ENCODE measurements at regions not wholly inside any gene's neighbourhood (a gene's known extent, or its start where the extent isn't known, plus 50 kb on each side); places are given as distances from the start of the nearest gene placed in this dataset.
"Not testable (repeated sequence)": the region's sequence is repeated elsewhere in the genome, so short reads cannot be mapped to it uniquely, and the experiment has no call there.

DNA sequence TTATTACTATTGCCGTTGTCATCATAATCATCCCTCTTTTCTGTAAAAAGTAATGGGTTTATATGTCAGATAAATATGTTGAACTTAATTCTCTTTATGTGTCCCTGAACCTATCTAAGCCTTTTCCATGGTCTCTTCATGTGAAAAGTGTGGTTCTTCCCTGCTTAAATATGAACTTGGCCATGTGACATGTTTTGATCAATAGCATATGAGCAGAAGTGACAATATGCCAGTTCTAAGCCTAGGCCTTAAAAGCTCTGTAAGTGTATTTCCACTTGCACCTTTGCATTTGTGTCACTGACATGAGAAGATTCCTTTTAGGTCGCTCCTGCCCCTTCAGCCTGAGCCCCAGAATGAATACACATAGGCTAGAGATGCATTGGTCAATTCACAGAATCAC, 188.4 kb upstream of the CCN2 start:
- no peak for DNase-seq

DNA sequence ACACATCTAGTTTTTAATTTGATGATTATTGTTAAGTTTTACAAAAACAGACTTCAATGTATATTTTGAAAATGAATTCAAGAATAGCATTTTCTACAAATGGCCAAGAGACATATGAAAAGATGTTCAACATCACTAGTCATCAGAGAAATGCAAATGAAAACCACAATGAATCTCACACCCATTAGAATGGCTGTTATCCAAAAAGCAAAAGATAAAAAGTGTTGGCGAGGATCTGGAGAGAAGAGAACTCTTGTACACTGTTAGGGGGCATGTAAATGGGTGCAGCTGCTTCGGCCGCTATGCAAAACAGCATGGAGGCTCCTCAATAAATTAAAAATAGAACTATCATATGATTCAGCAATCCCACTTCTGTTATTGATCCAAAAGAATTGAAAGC, 185.8 kb upstream of the CCN2 start:
- no peak for DNase-seq

DNA sequence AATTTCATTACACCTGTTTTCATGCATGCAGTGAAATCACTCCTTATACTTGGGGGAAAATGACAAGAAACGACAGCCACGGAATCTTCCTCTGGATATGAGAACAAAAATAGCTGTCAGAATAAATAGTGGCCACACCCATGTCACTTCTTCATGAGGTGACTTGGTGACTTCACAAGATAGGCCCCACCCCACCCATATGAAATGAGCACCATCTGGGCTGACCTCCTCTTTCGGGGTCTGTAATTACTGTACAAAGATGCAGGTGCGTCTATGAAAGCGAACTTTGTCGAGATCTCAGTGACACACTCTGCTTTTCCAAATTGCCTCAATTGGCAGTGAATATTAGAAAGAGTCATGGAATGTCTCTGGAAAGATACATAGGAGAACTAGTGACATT, 184.2 kb upstream of the CCN2 start:
- no peak for DNase-seq

DNA sequence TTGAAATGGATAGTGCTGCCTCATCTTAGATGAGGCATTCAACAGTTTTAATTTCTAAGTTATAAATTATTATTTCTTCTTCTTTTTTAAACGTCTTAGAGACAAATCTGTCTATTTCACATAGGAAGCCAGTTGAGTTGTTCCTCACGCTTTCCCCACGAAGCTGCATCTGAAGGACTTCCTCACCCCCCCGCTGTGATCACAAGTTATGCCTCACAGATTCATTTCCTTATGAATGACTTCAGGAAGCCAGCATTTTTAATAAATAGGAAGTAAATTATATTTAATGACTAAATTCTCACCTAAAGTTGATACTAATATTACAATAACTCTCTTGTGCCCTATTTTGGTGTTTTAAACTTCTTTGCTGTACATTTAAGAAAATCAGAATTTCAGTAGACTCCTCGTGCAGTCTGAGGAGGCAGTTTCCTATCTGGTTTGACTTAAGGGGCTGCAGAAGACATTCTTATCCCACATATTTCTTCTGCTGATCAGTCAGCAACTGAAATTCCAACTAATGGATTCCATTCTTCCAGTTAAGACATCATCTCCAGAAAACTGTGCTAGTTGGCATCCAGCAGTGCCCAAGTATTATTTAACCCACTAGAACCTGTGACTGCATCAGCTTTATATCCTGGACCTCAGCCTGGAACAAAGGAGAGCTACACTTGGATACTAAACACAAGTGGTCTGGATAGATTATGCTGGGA, 182.7 kb upstream of the CCN2 start:
- DNase-seq: no peak

DNA sequence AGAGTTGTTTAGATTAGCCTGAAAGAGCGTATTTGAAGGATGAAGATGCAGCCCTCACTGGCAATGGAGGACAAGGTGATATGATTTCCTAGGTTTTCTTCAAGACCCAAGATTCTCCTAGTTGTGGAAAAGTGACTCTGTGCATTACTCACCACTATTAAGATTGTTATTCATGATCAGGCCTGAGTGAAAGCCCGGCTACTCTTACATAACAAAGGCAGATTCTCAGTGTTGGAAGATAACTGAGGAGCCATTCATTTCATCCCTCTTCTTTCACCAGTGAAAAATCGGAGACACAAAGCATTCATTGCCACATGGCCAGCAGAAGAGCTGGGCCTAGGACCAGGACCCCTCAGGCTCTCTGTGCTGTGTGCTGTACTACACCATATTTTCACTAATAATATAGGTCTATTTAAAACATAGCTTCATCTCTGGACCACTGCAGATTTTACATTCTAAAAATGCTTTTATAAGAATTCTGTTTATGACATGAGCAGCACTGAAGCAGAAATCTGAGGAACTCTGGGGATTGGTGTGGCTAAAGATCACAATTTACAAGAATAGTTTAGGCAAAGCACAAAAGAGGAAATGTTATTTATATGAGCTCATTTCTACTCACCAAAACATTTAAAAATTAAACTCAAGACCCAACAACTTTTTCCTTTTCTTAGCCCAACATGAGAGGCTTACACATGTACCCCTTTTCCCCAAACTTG, 181.9 kb upstream of the CCN2 start:
- no peak for DNase-seq

DNA sequence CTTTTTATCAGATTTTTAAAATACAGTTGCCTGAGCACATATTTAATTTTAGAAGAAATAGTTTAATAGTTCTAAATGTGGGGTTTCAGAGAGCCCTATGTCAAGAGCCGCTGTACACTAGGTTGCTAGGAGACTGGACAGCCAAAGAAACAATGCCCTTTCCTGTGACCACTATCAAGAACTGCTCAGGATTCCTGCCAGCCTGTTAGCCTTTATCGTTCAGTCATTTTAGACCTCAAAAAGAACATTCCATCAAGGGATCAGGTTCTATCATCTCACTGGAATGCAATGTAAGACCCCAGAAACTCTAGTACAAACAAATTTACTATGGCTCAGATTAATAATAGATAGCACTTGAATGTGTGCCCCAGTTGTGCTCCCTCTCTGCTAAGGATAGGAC, 181.2 kb upstream of the CCN2 start:
- DNase-seq: no peak

DNA sequence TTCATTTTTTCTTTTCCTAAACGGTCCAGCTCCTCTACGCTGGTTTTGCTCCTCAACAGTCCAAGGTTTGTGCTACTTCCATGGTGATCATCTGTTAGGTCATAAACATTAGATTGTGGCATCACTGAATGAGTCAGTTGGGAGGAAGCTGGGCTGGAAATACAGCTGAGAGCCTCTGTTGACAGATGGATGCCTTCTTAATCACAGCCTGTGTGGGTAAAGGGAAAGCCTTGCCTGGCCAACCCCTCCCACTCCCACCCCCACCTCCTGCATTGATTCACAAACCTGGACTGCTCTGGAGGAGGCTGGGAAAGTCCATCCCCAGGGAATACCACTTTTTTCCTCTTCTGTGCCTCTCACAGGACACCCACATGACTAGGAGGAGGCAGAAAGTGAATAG, 180.6 kb upstream of the CCN2 start:
- DNase-seq: no peak

DNA sequence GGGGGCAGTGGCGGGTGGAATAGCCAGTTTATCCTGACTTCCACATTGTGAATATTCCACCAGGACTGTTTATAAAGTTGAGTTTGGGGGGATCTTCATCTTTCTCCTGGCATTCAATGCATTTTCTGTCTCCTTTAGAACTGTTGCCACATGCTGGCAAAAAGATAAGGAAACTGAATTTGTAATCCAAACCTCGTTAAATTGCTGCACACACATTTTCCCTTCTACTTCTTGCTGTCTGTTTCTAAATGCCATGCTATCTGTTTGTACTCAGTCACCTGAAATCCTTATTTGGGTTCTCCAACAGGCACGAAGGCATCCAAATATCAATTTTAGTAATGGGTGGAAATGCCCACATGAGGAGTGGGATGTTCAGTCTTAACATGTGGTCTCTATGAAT, 180.2 kb upstream of the CCN2 start:
- no peak for DNase-seq

DNA sequence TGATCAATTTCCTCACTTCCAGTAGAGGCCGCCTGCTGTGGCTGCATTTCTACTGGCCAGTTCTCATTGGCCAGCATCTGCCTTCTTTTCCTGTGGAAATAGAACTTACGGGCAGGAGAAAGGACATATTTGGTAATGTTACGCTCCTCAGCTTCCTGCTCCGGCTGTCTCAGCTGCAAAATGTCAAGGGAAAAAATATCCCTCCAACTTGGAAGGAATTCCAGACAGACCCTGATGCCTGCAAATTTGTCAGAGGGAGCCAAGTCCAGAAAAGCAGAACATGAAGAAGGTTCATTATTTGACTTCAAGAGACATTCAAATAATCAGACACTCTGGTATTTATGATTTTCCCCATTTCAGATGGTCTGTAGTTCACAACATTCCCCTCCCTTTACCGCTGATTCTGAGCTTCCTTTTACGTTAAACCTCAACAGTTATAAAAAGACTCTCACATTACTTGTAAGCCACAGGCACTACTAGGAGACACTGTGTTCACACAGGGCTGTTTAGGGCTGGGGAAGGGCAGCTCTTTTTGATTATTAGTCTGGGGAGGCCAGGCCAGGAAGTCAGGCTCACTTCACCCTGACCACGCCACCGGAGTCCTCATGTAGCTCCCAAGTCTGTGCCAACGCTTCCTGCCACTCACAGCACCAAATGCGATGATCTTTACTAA, 179.6 kb upstream of the CCN2 start:
- DNase-seq: no peak

DNA sequence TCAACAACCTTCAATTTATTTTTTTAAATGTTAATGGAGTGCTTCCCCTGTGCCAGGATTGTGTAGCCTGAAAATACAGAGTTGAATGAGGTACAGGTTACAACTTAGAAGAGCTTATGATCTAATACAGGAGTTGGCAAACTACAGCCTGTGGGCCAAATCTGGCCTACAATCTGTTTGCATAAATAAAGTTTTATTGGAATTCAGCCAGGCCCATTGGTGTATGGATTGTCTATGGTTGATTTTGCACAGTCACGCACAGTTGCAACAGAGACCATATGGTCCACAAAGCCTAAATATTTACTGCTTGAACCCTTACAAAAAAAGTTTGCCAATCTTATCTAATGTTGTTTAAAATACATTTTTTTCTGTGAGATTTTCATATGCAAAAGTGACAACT, 177.3 kb upstream of the CCN2 start:
- no peak for DNase-seq

DNA sequence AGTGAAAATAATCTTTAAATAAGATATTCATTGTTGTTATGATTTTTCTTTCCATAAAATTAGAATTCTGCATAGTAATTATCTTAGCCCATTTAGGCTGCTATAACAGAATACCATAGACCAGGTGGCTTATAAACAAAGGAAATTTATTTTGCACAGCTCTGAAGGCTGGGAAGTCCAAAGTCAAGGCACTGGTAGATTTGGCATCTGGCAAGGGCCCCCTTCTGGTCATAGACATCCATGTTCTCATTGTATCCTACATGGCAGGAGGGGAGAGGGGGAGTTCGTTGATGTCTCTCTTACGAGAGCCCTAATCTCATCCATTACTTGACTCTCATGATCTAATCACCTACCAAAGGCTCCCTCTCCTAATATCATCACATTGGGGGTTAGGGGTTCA, 175.0 kb upstream of the CCN2 start:
- no peak for DNase-seq

DNA sequence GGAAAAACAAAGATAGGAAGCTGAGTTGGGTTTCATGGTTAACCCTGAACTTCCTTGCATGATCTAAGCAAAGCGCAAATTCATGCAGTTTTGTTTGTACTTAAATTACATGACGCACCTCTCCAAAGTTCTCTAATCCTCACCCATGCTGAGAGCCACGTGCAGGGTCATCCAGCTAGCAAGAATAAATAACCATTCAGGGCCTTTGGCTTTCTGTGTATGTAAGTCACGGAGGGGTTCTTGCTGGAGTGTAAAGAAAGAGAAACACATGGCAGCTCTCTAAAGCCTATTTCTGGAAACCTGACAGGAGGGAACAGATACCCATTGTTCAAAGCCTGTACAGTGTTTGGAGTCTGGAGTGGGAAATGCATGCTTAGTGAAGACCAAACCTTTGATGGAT, 171.7 kb upstream of the CCN2 start:
- no peak for DNase-seq

DNA sequence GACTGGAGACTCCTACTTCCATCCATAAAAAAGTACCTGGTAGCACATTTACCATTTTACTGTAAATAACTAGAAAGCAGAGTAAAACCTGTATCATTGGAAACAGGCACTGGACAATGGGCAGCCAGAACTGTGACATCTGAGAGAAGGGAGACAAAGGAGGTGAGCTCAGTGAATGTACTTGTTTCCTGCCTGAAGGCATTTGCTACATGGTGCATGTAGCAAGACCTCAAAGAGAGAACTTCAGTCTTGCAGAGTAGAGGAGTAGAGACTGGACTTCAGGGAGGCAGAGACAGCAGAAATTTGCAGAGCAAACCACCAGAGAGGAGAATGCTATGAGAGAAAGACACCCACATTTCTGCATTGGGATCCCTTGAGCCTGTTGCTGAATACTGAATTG, 171.0 kb upstream of the CCN2 start:
- DNase-seq: no peak

DNA sequence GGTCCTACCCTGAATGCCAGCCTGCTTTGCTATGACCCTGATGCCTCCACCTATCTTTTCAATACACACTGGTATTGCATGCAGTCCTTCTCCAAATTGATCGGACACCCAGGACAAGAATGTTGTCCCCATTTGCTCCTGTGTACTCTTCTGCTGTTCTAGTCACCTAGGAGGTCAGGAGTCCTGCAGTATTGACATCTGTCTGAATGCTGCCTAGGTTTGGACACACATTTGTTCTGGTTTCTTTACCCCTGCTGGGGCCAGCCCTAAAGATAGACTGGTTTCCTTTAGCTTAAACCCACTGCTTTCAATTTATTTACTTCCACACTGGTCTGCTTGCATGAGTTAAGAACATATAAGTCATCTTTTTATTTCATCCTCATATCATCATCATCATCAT, 167.0 kb upstream of the CCN2 start:
- DNase-seq: no peak

DNA sequence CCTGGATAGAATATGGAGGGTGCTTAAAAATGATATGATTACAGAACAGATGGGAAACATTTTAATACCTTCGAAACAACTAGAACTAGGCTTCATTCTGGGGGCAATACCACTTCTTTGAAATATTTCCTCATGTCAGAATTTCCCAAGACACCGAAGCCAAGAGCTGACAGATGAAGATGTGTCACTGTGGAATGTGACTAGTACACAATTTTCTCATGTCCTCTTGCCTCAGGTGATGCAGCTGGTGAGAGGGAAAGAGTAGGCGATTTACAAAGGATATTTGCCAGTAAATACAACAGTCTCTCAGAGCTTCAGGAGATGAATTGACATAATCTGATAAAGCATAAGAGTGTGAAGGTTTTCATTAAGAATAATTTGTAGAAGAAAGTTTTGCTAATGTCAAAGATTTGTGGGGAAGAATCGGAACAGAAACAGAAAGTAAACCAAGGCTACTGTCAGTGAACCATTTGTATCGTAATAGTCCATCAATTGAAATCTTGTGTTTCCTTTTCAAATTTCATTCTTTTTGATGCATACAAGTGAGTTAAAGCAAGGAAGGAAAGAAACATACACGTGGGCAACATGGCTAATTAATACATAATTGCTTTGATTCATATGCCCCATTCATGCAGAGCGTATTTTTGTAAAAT, 164.7 kb upstream of the CCN2 start:
- no peak for DNase-seq

DNA sequence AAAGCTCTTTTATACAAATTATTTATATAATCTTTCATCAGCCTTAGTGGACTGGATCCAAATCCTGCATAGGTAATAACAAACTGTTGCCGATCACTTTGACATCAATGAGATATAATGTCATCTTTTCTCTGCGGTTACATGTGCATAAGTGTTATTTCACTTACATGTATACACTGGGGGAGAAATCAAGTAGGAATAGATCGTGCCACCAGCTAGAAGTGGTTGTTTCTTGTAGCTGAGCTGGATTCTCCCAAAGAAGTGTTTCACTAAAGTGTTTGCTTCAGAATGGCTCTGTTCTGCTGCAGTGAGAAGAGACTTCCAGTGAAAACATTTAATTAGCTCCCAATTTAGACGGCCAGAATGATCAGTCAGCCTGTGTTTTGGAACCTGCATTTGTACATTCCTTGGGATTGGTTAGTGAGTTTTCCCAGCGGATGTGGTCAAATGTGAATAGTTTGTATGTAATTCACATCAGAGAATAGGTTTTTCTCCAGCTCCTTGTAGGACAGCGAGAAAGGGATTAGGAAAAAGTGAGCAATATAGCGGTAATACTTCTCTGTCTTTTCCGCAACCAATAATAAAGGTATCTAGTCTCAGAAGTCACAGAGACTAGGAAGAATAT, 163.1 kb upstream of the CCN2 start:
- DNase-seq: no peak

DNA sequence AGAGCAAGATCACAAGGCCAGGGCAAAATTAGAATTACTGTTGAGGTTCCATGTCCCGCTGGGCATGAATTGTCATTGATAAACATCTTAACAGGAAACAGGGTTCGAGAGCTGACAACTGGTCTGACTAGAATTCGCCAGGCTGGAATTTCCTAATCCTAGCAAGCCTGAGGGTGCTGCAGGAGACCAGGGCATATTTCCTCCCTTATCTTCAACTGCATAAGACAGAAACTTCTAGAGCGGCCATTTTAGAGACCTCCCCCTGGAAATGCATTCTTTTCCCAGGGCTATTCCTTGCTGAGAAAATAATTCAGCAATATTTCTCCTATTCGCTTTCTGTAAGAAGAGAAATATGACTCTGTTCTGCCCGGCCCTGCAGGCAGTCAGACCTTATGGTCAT, 158.6 kb upstream of the CCN2 start:
- not testable (repeated sequence) for DNase-seq

DNA sequence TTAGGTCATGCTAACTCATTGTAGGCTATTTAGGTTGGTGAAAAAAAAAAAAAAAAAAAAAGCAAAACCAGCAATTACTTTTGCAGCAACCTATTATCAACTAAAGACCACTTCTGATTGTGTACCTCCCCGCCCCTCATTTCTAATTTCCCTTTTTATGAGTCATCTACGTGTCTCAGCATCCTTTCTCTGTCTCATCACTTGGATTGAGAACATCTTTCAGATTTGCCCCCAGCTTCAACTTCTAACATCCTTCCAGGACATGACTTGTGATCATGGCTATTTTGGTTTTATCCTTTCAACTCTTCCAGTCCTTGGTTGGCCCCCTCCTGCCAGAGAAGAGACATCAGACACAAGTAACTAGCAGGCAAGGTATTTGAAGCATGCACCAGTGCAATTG, 156.7 kb upstream of the CCN2 start:
- no peak for DNase-seq

DNA sequence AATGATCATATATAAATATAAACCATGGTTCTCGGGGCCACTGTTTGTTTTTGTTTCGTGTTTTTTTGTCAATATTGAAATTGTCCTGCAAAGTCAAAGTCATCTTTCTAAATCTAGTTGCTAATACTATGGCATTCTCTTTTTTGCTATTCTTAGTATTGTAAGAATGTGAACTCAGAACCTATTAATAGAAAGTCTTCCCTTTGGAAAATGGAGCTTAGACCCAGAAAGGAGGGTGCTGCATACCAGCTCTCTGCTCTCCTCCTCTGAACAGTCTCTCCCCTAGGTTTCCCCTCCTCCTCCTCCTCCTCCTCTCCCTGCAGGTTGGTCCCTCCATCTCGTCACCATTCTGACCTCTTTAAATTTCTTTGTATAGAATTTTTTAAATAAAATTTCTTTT, 150.4 kb upstream of the CCN2 start:
- DNase-seq: no peak

DNA sequence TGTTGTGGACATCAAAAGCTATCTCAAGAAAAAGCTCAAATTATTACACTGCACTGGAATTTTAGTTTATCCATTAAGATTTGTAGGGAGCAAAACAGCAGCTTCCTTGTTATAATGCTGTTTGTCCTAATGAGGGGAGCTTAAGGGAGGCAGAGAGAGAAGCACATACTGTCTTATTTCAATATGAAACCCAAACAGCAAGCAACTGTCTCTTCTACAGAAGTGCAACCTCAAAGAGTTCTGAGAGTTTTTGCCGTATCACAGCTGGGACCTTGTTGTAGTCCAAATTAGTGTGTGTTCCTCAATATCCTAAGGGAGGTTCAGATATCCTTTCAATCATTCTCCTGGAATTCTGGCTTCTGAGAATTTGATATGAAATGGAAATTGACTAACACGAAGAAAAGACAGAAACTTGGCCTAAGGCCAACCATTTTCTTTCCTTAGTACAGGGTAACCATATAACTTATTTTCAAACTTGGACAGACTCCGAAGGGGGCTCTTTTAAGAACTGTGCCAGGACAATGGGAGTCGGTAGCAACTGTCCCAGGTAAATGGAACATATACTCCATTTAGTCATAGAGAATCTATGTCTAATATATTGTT, 149.3 kb upstream of the CCN2 start:
- no peak for DNase-seq

DNA sequence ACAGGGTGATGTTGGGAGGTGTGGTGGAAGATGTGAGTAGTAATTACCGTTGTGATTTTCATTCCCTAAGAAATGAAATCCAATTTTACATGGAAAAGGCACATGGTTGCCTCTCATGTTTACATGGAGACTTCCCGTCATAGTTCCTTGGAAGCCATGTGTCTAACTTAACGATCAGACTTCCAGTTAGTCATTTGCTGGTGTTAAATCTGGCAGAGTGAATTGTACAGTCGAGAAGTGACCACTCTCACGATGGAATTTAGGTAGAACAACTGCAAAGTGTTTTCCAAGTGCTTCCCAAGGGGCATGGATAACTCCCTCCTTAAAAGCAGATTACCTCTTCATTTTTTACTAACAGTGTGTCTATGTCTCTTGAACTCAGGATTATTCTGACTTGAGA, 145.8 kb upstream of the CCN2 start:
- DNase-seq: no peak

DNA sequence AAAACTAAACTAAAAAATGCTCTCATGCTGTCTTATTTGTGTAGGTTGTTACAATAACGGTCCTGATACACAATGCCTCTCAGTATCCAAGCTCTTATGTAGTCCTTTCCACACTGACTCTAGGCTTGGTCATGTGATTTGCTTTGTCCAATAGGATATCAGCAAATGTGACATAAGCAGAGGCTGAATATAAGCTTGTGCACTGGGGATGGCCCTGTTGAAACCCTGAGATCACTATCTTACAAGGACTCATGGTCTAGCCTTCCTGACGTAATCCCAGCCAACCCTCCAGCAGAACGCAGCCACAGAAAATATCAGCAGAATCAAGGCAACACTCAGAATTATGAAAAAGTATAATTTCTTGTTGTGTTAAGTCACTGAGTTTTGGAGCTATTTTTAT, 145.1 kb upstream of the CCN2 start:
- no peak for DNase-seq

DNA sequence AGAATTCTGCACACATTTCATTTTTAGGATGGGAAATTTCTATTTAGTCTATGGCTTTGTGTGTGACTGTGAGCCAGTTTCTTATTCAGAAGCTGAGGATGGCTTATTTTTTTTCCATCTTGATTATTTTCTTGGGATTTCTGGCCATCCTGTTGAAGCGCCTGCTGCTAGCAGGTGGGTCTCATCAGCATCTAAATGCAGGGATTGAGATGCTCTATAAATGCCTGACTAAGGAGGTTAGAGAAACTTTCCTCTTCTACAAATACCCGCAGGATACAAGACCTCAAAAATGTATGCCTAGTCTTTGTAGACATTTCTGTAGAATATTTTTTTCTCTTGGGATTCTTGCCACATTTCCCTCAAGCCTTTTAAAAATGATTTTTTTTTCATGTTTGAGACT, 138.0 kb upstream of the CCN2 start:
- DNase-seq: no peak
